KG1 (cell line): ENCODE measurements at regions not wholly inside any gene's neighbourhood (a gene's known extent, or its start where the extent isn't known, plus 50 kb on each side); places are given as distances from the start of the nearest gene placed in this dataset.

Experiments
- DNase-seq: peaks from one replicate; lab custom pipeline; 2025; lab: John Stamatoyannopoulos, UW

DNA sequence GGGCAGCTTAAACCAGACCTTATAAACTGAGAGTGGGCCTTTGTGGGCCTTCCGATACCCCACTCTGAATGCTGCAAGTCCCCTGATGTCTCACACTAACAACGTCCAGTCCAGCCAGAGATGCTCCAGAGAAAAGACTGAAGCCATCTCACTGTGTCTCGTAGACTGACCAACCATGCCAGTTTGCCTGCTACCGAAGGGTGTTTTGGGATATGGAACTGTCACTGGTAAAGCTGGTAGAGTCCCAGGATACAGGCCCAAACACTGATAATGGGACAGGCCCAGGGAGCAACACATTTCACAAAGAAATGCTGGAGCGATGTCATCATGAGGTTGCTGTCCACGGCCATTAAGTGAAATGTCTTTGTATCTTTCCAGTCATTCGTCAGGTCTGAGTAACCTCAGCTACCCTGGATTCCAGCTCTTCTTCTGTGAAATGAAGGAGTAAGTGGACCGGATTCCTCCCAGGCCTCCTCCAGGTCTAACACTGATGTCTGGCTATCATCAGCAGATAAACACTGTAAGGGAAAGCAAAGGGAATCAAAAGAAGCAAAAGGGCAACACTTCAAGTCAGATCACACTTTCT is 81.6 kb downstream of the SLC5A7 start:
- DNase-seq, result no peak

DNA sequence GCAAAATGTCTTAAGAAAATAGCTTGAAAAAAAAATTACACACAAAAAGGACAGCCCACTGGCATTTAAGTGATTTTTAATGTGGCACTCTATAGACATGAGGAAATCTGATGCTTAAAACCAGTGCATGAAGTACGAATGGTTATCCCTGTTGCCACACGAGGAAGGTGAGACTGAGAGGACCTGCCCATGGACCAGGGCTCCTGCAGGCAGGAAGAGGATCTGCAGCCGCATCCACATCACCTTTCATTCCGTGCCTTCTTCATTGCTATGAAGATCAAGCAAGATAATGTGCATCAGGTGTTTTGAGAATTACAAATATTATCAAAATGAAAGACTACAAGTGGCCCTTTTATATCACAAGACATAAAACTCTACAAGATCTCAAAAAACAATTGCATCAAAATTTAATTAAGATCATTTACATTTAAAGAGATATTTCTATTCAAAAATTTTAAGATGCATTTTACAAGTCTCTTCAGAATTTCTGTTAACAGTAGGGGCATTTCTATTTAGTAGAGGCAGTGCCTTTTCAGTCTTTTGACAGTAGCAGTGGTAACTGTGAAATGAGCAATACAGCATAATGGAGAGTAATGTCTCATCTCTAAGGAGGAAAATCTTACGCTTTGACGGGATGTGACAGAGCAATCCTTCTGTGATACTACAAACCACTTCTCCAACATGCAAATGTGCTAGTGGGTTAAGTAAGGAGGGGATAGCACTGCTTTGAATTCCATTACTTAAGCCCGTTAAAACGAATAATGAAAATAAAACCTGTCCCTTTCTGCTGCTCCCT is 83.4 kb downstream of the SLC5A7 start:
- DNase-seq, result no peak

DNA sequence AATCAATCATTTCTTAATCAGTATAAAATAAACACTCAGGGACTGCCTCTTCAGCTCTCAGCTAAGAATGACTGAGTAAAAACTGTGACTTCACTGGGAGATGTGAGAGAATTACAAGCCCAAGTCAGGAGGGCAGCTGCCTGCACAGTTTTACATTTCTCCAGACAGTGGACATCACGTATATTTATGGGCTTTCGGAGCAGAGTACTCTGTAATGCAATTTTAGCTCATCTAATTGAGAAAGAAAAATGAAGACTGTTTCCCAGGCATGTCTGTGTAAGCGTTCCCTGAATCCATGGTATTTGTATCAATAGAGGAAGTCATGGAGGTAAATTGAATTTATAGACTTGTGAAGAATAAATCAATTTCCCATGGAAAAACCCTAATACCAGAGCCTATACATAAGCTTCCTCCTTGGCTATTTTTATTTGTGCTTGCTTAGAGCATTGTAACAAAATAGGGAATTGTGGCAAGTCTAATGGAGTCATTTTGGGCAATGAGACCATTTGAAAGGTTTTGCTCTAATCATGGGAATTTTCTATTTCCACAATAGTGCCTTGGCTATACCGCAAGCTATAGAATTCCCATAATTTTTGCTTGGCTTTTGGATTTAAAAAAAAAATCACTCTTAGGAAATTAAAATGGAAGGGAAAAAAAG is 87.2 kb downstream of the SLC5A7 start:
- no peak for DNase-seq

DNA sequence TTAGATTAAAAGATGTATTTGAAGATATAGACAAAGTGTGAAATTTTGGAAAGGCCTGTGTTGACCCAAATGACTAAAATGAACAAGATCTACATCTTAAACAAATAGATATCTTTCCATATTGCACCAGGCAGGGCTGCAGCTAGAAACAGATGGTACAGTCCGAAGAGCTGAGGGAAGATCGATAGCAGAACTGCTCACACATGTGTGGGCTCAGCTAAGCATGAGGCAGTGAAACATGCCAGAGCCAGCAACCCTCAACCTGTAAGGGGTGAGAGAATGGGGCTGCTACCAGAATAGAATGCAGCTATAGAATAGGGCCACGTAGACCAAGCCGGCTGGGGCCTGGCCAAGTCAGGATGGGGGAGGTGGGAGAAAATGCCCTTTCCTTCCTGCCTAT is 87.8 kb downstream of the SLC5A7 start:
- no peak for DNase-seq

DNA sequence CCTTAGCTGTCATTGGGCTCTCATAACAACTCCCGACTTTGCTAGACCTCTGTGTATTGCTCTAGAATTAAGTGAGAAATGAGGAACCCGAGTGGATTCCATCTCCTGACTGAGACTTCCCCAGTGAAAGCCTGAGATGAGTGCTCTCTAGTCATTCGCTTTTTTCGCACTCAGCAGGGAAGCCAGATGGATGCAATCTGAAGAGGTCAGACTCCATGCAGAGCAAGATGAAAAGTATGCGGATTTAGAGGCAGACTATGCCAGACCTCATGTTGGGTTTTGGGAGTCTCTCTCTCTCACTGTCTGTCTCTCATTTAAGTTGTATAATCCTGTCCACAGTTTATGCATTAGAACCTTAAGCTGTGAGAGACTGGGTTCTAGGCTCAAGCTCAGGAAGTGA is 88.6 kb downstream of the SLC5A7 start:
- DNase-seq, result no peak

DNA sequence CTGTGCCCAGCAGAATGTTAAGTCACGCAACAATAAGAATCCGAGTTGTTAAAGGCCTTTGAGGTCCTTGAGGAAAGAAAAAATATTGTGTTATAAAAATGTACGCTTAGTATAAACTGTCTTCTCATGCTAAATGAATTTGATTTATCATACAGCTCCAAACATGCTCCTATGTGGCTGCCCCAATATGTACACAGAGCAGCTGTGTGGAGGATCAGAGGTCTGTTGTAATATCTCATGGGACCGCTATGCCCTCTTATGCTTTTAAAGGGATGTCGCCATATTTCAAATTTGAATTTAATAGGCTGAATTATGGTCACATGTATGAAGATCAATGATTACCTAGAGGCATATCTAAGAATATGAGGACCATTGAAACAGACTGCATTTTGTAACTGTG is 90.2 kb downstream of the SLC5A7 start:
- no peak for DNase-seq

DNA sequence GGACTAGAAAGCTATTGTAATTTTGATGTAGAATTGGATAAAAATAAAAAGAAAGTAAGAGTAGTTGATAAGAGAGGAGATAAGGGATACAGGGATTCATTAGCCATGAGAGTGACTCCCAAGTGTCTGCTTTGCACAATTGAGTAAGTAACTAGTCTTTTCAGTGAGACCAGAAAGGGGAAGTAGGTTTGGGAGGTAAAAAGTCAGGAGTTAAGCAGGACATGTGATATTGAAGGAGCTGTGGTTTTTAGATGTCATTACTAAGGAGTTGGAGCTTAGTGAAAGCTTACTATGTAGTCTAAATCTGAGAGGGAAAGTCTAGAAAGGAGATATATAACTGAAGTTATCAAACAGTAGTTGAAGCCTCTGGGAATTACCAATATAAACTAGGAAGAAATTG is 93.4 kb downstream of the SLC5A7 start:
- DNase-seq, result no peak

DNA sequence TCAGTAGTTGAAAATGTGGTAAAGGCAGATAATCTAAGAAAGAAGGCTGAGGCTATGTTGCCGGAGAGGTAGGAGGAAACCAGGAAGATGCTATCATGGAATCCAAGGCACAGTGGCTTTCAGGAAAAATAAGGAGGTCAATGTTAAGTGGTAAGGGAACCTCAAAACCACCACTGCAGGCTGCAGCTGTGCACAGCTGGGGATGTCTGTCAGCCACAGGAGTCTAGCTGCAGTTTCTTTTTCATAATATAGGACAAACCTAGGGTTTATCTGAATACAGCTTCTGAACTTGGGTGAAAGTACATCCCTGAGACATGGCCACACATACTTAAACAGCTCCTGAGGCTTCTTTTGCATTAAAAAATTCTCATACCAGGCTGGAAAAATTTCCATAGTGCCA is 93.9 kb downstream of the SLC5A7 start:
- DNase-seq, result no peak

DNA sequence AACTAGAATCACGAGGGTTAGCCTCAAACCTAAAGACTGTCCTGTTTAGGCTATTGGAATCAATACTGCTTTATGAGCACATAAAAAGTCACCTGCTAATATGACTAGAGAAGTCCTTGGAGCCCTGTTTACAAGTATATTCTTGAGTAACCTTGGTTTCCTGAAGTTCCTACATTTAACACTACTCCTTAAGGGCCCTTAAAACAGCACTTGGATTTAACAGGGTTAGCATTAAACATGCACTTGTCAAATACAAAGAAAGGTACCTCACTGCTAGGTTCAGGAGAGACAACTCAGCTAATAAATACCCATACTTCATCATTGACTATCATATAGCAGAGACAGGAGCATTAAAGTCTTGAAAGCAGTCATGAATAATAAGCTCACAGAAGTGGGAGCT is 96.7 kb downstream of the SLC5A7 start:
- no peak for DNase-seq

DNA sequence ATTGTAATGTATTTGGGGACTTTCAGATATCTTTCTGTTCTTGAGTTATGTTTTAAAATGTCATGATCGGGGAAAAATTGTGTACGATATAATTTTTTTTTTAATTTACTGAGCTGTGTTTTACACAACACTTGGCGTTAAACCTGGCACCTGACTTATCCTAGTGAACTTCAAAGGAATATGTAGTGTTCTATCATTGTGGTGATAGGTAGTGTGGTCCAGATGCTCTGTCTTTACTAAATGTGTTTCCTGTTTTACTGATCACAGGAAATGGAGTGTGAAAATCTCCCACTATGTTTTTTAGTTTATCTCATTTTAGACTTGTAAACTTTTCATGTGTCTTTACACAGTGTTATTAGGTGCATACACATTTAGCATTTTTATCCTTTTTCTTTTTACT is 98.0 kb downstream of the SLC5A7 start:
- no peak for DNase-seq

DNA sequence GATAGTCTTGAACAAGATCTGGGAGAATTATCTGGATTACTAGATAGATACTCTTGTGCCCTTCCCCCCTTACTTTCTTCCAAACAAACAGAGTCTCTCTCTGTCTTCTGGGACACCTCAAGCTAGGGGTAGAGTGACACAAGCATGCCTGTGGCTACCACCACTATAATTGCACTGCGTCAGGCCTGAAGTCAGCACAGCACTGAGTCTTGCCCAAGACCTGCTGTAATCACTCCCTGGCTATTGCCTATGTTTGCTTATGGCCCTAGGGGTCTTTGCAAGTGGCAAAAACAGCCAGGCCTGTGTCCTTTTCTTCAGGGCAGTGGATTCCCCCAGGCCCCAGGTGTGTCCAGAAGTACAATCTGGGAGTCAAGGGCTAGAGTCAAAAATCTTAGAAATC is 106.6 kb downstream of the SLC5A7 start:
- DNase-seq, result no peak

DNA sequence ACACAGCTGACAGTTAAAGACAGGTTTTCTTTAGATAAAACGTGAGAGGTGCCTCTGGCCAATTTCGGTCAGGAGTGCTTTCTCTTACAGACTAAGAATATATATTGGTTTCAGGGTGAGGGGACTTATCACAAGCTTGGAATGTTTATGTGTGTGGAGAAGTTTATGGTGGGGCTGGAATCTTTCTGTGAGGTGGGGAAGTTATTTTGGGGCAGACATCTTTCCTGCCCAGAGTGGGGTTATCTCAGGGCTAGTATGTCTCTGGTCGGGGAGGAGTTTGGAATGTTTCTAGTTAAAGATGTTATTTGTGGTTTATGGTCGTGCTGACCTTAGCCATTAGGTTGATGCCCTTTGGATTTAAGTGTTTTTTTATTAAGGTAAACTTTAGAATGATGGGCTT is 115.2 kb downstream of the SLC5A7 start:
- no peak for DNase-seq

DNA sequence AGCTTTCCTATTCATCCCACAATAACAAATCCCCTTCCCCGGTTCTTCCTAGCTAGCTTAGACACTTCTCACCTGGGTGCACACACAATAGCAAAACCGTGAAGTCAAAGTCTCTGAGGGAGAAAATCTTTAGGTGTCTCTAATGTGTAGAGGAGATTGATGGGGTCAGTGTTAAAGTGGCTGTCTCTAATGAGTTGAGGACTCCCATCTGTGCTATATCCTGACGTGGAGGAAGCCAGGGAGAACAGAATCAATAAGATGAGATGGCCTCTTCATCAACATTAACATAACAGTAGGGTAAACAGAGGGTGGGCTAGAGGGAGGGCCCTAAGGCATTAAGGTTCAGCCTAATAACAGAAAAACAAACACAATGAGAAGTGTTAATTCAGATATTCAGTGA is 120.4 kb downstream of the SLC5A7 start:
- DNase-seq, result no peak

DNA sequence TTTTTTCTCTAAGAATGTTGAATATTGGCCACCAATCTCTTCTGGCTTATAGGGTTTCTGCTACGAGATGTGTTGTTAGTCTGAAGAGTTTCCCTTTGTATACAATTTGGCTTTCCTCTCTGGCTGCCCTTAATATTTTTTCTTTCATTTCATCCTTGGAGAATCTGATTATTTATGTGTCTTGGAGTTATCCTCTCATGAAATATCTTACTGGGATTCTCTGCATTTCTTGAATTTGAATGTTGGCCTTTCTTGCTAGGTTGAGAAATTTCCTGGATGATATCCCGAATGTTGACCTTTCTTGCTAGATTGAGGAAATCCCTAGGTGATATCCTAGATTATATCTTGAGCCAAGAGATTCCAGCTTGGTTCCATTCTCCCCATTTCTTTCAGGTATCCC is 125.6 kb downstream of the SLC5A7 start:
- DNase-seq, result no peak

DNA sequence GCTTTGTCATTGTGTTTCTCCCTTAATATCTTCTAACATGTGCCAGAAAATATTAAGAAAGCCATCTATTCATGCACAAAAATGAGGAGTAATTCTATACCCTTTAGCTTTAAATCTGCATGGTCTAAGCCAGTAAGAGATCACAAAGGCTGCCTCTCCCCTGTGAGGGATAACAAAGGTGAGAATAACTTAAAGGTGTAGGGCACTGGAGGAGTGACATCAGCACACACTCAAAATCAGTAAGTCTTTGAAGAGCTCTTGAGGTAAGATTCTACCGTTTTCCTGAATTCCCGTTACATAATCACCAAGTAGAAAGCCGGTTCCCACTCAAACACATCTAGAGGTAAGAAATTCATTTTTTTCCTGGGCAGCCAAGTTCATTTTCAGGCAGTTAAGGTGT is 123.9 kb upstream of the SULT1C3 start:
- no peak for DNase-seq

DNA sequence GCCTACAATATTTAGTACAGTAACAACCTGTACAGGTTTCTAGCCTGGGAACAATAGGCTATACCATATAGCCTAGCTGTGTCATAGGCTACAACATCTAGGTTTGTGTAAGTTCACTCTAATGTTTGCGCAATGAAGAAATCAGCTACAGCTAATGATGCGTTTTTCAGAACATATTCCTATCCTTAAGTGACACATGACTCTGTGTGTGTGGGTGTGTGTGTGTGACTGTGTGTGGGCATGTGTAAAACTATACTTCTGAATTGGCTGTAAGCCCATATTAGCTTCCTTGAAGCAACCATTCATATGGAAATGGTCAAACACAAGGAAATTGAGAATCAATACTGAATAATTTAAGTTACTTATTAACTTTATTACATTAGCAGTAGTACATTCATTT is 120.8 kb upstream of the SULT1C3 start:
- DNase-seq, result no peak

DNA sequence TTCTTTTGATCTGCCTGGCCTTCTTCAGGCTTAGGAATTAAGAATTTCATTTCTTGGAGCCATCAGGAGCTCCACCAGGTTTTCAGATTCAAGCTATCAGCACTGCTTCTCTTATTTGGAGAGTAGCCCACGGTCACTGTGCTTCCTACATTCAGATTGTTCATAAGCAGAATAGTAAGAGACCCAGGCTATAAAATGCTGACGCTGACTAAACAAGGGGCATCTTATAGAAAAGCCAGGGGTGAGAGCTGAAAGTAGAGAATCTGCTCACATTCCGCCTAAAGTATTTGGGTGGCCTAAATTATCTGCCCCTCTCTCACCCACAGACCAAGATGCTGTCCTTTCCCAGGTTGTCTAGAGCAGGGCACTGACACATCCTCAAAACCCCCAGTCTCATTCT is 120.3 kb upstream of the SULT1C3 start:
- no peak for DNase-seq

DNA sequence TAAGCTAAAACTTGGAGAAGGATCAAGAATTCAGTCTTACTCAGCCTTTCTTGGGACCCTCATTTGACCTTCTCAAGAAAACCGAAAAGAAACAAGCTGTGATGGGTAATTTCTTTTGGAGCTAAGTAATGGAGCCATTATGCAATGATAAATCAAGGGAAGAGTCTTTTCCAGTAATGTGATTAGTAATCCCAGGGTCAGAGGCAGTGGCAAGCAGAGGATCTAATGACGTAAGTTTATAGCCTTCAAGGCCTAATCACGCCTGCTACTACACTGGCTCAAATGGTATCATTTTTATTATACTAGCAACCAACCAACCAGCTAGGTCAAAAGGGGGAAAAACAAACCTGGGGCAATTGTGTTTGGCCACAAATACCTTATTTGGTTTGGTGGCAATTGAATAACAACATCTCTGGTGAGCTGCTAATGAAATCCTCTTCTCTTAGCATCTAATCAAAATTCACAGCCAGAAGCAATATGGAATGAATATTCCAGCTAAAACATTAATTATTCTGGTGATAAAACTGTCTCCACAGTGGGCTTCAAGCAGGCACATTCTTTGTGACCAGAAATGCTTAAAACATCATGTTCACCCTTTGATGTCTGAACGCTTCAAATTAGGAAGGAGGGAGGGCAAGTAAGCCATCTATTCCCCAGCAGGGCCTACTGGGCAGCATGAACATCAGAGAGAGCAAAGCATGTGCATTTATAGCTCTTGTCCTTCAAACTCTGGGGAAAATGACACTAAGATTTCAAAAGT is 114.9 kb upstream of the SULT1C3 start:
- DNase-seq, result no peak

DNA sequence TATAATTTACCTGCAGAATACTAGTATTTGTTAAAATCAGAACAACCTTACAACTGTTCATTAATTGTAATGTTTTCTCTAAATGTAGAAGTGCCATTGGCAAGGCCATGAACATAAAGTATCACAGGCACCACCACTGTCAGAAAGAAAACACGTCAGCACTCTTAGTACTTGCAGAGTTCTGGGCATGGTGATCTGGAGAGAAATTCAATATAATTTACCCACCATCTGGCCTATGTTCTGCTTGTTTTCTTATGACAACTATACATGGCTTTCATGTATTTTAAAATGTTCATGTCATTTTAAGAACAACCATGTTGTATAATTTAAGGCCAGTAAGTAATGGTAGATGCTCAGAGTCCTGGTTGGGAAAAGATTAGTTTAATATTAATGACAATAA is 114.2 kb upstream of the SULT1C3 start:
- DNase-seq, result no peak

DNA sequence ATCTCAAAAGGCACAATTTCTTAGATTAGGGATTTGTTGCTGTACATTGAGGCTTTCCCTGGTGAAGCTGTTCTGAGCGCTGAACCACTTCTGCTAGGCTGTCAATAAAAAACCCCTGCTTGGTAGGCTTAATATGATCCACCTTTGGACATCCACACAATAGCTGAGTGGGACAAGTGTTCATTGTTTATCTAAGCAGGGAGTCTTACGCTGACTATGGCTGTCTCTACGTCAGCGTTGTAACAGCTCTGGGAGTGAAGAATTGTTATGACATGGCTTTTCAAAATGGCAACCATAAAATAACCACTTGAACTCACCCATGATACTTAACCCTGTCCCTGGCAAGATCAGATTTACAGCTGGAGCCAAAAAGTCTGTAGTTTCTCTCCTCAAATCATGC is 111.5 kb upstream of the SULT1C3 start:
- no peak for DNase-seq

DNA sequence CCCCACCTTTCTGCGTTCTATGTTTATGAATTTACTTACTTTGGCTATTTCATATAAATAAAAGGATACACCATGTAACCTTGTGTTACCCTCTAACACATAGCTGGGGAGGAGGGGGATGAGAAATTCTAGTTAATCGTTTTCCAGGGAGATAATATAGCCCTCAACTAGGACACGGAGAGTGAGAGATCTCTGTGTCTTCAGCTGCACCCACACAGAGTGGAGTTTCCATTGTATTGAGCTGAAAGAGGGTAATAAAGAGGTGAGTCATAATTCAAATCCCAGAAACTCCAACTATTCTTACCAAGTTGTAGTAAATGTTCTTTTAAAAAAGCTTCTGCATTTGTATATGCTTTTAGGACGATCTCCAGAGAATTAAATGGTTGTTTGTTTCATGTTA is 110.1 kb upstream of the SULT1C3 start:
- no peak for DNase-seq

DNA sequence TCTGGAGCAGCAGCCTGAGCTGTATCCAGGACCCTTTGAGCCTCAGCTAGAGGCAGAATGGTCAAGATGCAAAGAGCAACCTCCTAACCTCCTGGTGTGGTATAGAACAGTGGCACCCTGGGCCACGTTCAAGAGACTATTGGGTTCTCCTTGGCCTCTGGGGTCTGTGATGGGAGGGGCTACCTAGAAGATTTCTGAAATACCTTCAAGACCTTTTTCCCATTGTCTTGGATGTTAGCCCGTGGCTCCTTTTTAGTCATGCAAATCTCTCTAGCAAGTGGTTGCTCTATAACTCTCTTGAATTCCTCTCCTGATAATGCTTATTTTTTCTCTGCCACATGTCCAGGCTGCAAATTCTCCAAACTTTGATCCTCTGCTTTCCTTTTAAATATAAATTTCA is 106.3 kb upstream of the SULT1C3 start:
- DNase-seq, result no peak

DNA sequence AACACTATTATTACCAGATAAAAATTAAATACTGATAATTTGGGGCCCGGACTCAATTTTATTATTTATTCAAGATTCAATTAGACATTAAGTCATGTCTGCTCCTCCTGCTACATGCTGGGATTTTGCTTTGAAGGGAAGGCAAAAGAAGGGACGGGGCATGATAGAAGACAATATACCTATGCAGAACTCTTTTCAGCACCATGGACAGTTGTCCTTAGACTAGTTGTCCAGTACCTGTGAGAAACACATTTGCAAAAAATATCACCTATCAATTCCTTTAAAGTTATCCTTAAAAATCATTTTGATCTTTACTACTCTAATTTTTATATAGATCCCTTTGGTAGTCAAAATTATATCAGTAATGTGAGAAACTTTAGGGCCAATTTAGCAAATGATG is 100.2 kb upstream of the SULT1C3 start:
- DNase-seq, result no peak
